ENCODE measurements at regions not wholly inside any gene's neighbourhood (a gene's known extent, or its start where the extent isn't known, plus 50 kb on each side); places are given as distances from the start of the nearest gene placed in this dataset.

GRCh38 chr12:127623362-127623761 is 643.6 kb upstream of the TMEM132C start:
- TF ChIP-seq CTCF (IDR thresholded peaks at IDR 0.05; ENCODE audit: insufficient read depth, low read length), result no peak
- DNase-seq (ENCODE audit: low read depth), result no peak
- H3K4me3 ChIP-seq (ENCODE audit: low read depth, low read length), result no peak overlapping the region

- no peak for TF ChIP-seq CTCF (IDR thresholded peaks at IDR 0.05; ENCODE audit: insufficient read depth, low read length)
- no peak overlapping the region for H3K4me3 ChIP-seq (ENCODE audit: low read depth, low read length)
- DNase-seq (ENCODE audit: low read depth), result no peak
Observed at GRCh38 chr12:127625176-127625771, 641.7 kb upstream of the TMEM132C start.

GRCh38 chr12:127628645-127629044 is 638.3 kb upstream of the TMEM132C start:
- no peak overlapping the region for H3K4me3 ChIP-seq (ENCODE audit: low read depth, low read length)
- DNase-seq (ENCODE audit: low read depth), result peak; percentile 30
- no peak for TF ChIP-seq CTCF (IDR thresholded peaks at IDR 0.05; ENCODE audit: insufficient read depth, low read length)

GRCh38 chr12:127629066-127629820 is 637.7 kb upstream of the TMEM132C start:
- no peak for DNase-seq (ENCODE audit: low read depth)
- TF ChIP-seq CTCF (IDR thresholded peaks at IDR 0.05; ENCODE audit: insufficient read depth, low read length), result no peak
- H3K4me3 ChIP-seq (ENCODE audit: low read depth, low read length), result no peak overlapping the region

GRCh38 chr12:127632461-127632860 is 634.5 kb upstream of the TMEM132C start:
- no peak for DNase-seq (ENCODE audit: low read depth)
- no peak overlapping the region for H3K4me3 ChIP-seq (ENCODE audit: low read depth, low read length)
- no peak for TF ChIP-seq CTCF (IDR thresholded peaks at IDR 0.05; ENCODE audit: insufficient read depth, low read length)

GRCh38 chr12:127635838-127636237 is 631.1 kb upstream of the TMEM132C start:
- no peak overlapping the region for H3K4me3 ChIP-seq (ENCODE audit: low read depth, low read length)
- DNase-seq (ENCODE audit: low read depth), result no peak
- no peak for TF ChIP-seq CTCF (IDR thresholded peaks at IDR 0.05; ENCODE audit: insufficient read depth, low read length)

Data from fibroblast of the aortic adventitia (primary cell).